Kidney (tissue), 13 donors: ENCODE measurements at regions not wholly inside any gene's neighbourhood (a gene's known extent, or its start where the extent isn't known, plus 50 kb on each side); places are given as distances from the start of the nearest gene placed in this dataset.

Experiments used
- DNase-seq, 5 donors: peaks; one replicate each; pipeline ENCODE4 v3.0.0-alpha.2; 2013 to 2020
- FAIRE-seq: peaks from 2 replicates; lab custom pipeline; 2012; peaks lifted over from hg19 to GRCh38; lab: Jason Lieb, UNC
- H3K27ac ChIP-seq, 2 donors: one replicate each; pipeline ENCODE4 v1.7.0; 2013; ENCODE audit warnings: low read depth in 2 of 2, low read length in 2 of 2, inconsistent platforms in 1 of 2
- H3K27me3 ChIP-seq: one replicate; pipeline ENCODE4 v1.7.1; 2013; ENCODE audit warnings: low read length, inconsistent platforms; ENCODE audit not compliant: control insufficient read depth, insufficient read depth
- H3K36me3 ChIP-seq, 3 donors: one replicate each; pipeline versions ENCODE4 v1.7.0 to v1.7.1; 2013; ENCODE audit warnings: low read length in 3 of 3, control low read depth in 1 of 3, inconsistent platforms in 1 of 3; ENCODE audit not compliant: insufficient read depth in 3 of 3, control insufficient read depth in 2 of 3
- H3K4me1 ChIP-seq, 3 donors: one replicate each; pipeline versions ENCODE4 v1.7.0 to v1.7.1; 2013; ENCODE audit warnings: low read length in 3 of 3, inconsistent platforms in 1 of 3, low read depth in 1 of 3; ENCODE audit not compliant: control insufficient read depth in 2 of 3, insufficient read depth in 2 of 3
- H3K4me3 ChIP-seq, 3 donors: one replicate each; pipeline versions ENCODE4 v1.7.0 to v1.8.1; 2013; ENCODE audit warnings: low read length in 3 of 3, control low read depth in 1 of 3, inconsistent platforms in 1 of 3
- H3K9ac ChIP-seq, 3 donors: one replicate each; pipeline versions ENCODE4 v1.7.0 to v1.7.1; 2013; ENCODE audit warnings: low read length in 3 of 3, control low read depth in 1 of 3, inconsistent platforms in 1 of 3
- H3K9me3 ChIP-seq, 3 donors: one replicate each; pipeline versions ENCODE4 v1.7.0 to v1.7.1; 2013; ENCODE audit warnings: low read length in 3 of 3, control low read depth in 1 of 3, inconsistent platforms in 1 of 3; ENCODE audit not compliant: control insufficient read depth in 2 of 3, insufficient read depth in 1 of 3
- CTCF ChIP-seq: IDR thresholded peaks from 3 replicates; pipeline ENCODE4 v1.5.1; 2012; ENCODE audit warnings: mild to moderate bottlenecking, moderate library complexity, borderline replicate concordance; ENCODE audit not compliant: insufficient read depth; ENCODE audit errors: extremely low read depth
- intact Hi-C: fragments of 100-400 bp; cut with DNase I; formaldehyde crosslinking; loops from one replicate; pipeline ENCODE4 v1.11.1; 2022
- donor health status: control.
- donor health status: control.
- donor health status: control.
- donor health status: control.
- donor health status: control.
- donor health status: DM: yes; HTN: yes; CAD: no.
- donor health status: Normal renal cell carcinoma (clear cell type).

- H3K27ac ChIP-seq: no peak overlapping the region
- no peak for TF ChIP-seq CTCF
- no peak overlapping the region for H3K9ac ChIP-seq
- FAIRE-seq (no peak), DNase-seq (no peak)
- intact Hi-C loops: no loop called here
- H3K36me3 ChIP-seq: no peaks in the 10 kb centered on the region
- no peaks in the 10 kb centered on the region for H3K27me3 ChIP-seq
- H3K9me3 ChIP-seq: no peaks in the 10 kb centered on the region
- no peaks in the 10 kb centered on the region for H3K4me1 ChIP-seq
- H3K4me3 ChIP-seq: no peak overlapping the region
Observed at GRCh38 chr13:69069554-69070133, 1038.0 kb upstream of the ATXN8OS start.

- Histone ChIP-seq H3K36me3 (no peaks in the 10 kb centered on the region), H3K4me3 (no peak overlapping the region), H3K27ac (no peak overlapping the region), H3K9ac (no peak overlapping the region), H3K27me3 (no peaks in the 10 kb centered on the region), H3K9me3 (no peaks in the 10 kb centered on the region), H3K4me1 (no peaks in the 10 kb centered on the region)
- FAIRE-seq: no peak
- intact Hi-C loops: no loop called here
- TF ChIP-seq CTCF: no peak
- DNase-seq: no peak
Observed at GRCh38 chr13:69050696-69051095, 1056.9 kb upstream of the ATXN8OS start.

- Histone ChIP-seq H3K4me3 (no peak overlapping the region), H3K4me1 (no peaks in the 10 kb centered on the region), H3K9me3 (no peaks in the 10 kb centered on the region), H3K36me3 (no peaks in the 10 kb centered on the region), H3K27me3 (no peaks in the 10 kb centered on the region), H3K27ac (no peak overlapping the region), H3K9ac (no peak overlapping the region)
- intact Hi-C loops: no loop called here
- TF ChIP-seq CTCF: no peak
- no peak for FAIRE-seq
- DNase-seq: no peak
Observed at GRCh38 chr13:69044629-69045028, 1063.0 kb upstream of the ATXN8OS start.

GRCh38 chr13:69040898-69041297 lies 1066.7 kb upstream of the ATXN8OS start:
- Histone ChIP-seq H3K36me3 (no peaks in the 10 kb centered on the region), H3K9ac (no peak overlapping the region), H3K27ac (no peak overlapping the region), H3K27me3 (no peaks in the 10 kb centered on the region), H3K9me3 (no peaks in the 10 kb centered on the region), H3K4me1 (no peaks in the 10 kb centered on the region), H3K4me3 (no peak overlapping the region)
- TF ChIP-seq CTCF: no peak
- FAIRE-seq: no peak
- intact Hi-C loops: no loop called here
- DNase-seq: no peak
